HG03196 (cell line): ENCODE measurements at regions not wholly inside any gene's neighbourhood (a gene's known extent, or its start where the extent isn't known, plus 50 kb on each side); places are given as distances from the start of the nearest gene placed in this dataset.
A peak's percentile ranks its signal among the peaks of the same experiment; 100 is the strongest.

Experiments used
- ATAC-seq: cut with Tn5 transposase; IDR thresholded peaks from one replicate; pipeline ENCODE4 v1.9.1; 2021; ENCODE audit not compliant: unreplicated experiment

GRCh38 chr5:120988941-120989340, 524.8 kb downstream of the PRR16 start:
- no peak for ATAC-seq

GRCh38 chr5:120991569-120991968, 527.5 kb downstream of the PRR16 start:
- no peak for ATAC-seq

GRCh38 chr5:120994112-120994511, 530.0 kb downstream of the PRR16 start:
- ATAC-seq, result no peak

- no peak for ATAC-seq
These were observed 535.5 kb downstream of the PRR16 start for GRCh38 chr5:120999550-120999949.

GRCh38 chr5:121006217-121006616, 542.1 kb downstream of the PRR16 start:
- no peak for ATAC-seq

- ATAC-seq, result no peak
These were observed 543.9 kb downstream of the PRR16 start for GRCh38 chr5:121008041-121008440.

- no peak for ATAC-seq
These were observed 545.0 kb downstream of the PRR16 start for GRCh38 chr5:121009058-121009457.

- ATAC-seq, result no peak
These were observed 553.9 kb downstream of the PRR16 start for GRCh38 chr5:121018004-121018403.

GRCh38 chr5:121019106-121019505, 555.0 kb downstream of the PRR16 start:
- no peak for ATAC-seq

GRCh38 chr5:121019734-121020133, 555.6 kb downstream of the PRR16 start:
- no peak for ATAC-seq

GRCh38 chr5:121021681-121022080, 557.6 kb downstream of the PRR16 start:
- ATAC-seq, result no peak

GRCh38 chr5:121024416-121025311, 560.6 kb downstream of the PRR16 start:
- ATAC-seq, result no peak

- no peak for ATAC-seq
These were observed 561.6 kb downstream of the PRR16 start for GRCh38 chr5:121025671-121026070.

GRCh38 chr5:121027636-121028035, 563.5 kb downstream of the PRR16 start:
- peak; percentile 79 for ATAC-seq

GRCh38 chr5:121029536-121030245, 565.6 kb downstream of the PRR16 start:
- ATAC-seq, result no peak

GRCh38 chr5:121031491-121031890, 567.4 kb downstream of the PRR16 start:
- no peak for ATAC-seq

- ATAC-seq, result no peak
These were observed 569.2 kb downstream of the PRR16 start for GRCh38 chr5:121033334-121033733.

- ATAC-seq, result no peak
These were observed 574.3 kb downstream of the PRR16 start for GRCh38 chr5:121038438-121038837.

- no peak for ATAC-seq
These were observed 585.9 kb downstream of the PRR16 start for GRCh38 chr5:121049971-121050370.

- no peak for ATAC-seq
These were observed 589.2 kb downstream of the PRR16 start for GRCh38 chr5:121053055-121053985.

- ATAC-seq, result no peak
These were observed 591.5 kb downstream of the PRR16 start for GRCh38 chr5:121055586-121055985.
